SK-N-SH (cell line): ENCODE measurements at regions not wholly inside any gene's neighbourhood (a gene's known extent, or its start where the extent isn't known, plus 50 kb on each side); places are given as distances from the start of the nearest gene placed in this dataset.

Experiments used
- CHD2 ChIP-seq: fragments of 150-350 bp; IDR thresholded peaks from 2 replicates; pipeline ENCODE4 v1.6.1; 2018; ENCODE audit warnings: low read length; ENCODE audit not compliant: partially characterized antibody
- RXRA ChIP-seq: IDR thresholded peaks from 2 replicates; pipeline ENCODE4 v1.4.0; 2012; ENCODE audit warnings: low read depth, mild to moderate bottlenecking, borderline replicate concordance
- SMC3 ChIP-seq: IDR thresholded peaks from 2 replicates; pipeline ENCODE4 v1.6.1; 2012; ENCODE audit warnings: low read depth, low read length, improper control_type of control experiment
- TF ChIP-seq, protein P1 (sequence below): IDR thresholded peaks from 2 replicates; pipeline ENCODE4; 2012
- TF ChIP-seq, protein P2 (sequence below): fragments of 200-600 bp; sonication (generic); IDR thresholded peaks from 2 replicates; pipeline ENCODE4 v1.6.1; 2017; ENCODE audit warnings: antibody characterized with exemption, mild to moderate bottlenecking, moderate library complexity

DNA sequence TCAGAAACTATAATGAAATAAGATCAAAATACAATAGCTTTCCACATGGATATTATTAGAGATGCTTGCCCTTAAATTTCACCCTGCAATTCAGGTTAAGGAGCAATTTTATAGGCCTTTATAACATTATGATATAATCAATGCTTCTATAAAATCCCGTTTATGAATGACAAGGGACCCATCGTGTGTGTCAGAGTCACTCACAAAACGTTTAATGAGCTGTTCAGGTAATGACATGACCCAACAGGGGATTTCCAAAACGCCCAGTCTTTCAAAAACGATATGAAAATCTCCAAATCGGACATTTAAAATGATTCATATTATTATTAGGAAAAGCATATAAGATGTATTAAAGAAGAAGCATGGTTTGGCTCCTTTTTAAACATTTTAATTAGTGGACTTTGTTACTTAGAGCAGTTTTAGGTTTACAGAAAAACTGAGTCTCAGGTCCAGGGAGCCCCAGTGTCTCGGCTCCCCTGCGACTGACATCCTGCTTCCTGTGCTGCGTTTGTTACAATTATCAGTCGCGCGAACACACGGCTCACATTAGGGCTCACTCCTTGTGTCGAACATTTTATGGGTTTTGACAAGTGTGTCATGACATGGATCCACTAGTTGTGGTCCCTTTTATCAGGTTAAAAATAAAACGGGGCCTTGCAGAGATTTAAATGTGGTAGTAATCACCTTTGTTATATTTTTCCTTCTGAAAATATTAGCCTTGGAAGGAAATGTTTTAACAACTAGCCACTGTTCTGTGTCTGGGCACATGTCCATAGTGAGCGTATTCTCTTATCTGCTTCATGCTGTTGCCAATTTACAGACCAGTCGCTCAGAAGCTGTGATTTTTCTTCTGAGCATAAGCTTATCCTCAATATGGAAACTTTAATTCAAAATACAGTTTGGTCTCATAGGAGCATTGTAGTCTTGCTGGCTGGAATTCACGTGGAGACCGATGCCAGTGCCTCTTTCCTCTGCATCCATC is 52.0 kb upstream of the POFUT2 start:
- TF ChIP-seq, protein P1, sequence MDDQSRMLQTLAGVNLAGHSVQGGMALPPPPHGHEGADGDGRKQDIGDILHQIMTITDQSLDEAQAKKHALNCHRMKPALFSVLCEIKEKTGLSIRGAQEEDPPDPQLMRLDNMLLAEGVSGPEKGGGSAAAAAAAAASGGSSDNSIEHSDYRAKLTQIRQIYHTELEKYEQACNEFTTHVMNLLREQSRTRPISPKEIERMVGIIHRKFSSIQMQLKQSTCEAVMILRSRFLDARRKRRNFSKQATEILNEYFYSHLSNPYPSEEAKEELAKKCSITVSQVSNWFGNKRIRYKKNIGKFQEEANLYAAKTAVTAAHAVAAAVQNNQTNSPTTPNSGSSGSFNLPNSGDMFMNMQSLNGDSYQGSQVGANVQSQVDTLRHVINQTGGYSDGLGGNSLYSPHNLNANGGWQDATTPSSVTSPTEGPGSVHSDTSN, result no peak
- TF ChIP-seq CHD2 (no peak), SMC3 (no peak), RXRA (no peak)
- TF ChIP-seq, protein P2, sequence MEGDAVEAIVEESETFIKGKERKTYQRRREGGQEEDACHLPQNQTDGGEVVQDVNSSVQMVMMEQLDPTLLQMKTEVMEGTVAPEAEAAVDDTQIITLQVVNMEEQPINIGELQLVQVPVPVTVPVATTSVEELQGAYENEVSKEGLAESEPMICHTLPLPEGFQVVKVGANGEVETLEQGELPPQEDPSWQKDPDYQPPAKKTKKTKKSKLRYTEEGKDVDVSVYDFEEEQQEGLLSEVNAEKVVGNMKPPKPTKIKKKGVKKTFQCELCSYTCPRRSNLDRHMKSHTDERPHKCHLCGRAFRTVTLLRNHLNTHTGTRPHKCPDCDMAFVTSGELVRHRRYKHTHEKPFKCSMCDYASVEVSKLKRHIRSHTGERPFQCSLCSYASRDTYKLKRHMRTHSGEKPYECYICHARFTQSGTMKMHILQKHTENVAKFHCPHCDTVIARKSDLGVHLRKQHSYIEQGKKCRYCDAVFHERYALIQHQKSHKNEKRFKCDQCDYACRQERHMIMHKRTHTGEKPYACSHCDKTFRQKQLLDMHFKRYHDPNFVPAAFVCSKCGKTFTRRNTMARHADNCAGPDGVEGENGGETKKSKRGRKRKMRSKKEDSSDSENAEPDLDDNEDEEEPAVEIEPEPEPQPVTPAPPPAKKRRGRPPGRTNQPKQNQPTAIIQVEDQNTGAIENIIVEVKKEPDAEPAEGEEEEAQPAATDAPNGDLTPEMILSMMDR, result no peak
